ENCODE measurements at regions not wholly inside any gene's neighbourhood (a gene's known extent, or its start where the extent isn't known, plus 50 kb on each side); places are given as distances from the start of the nearest gene placed in this dataset.
"Not testable (repeated sequence)": the region's sequence is repeated elsewhere in the genome, so short reads cannot be mapped to it uniquely, and the experiment has no call there.

GRCh38 chr2:94762600-94762999 is 108.6 kb upstream of the TEKT4 start:
- DNase-seq (no peak), FAIRE-seq (no peak)
- WGBS, 3 donors, result 65 to 92% (median 76%) methylated on average over 4 to 5 of the region's 5 CpGs
- H3K9me3 ChIP-seq (ENCODE audit: control insufficient read depth in 2 of 2, insufficient read depth in 1 of 2, low read depth in 1 of 2, low read length in 1 of 2), result no peaks in the 10 kb centered on the region
- H3K4me1 ChIP-seq (ENCODE audit: control insufficient read depth in 3 of 3, insufficient read depth in 2 of 3, low read depth in 1 of 3, low read length in 2 of 3), result no peaks in the 10 kb centered on the region
- no peaks in the 10 kb centered on the region for H3K36me3 ChIP-seq (ENCODE audit: control insufficient read depth in 3 of 3, insufficient read depth in 2 of 3, low read depth in 1 of 3, low read length in 3 of 3)
- H3K27me3 ChIP-seq (ENCODE audit: control insufficient read depth in 3 of 3, insufficient read depth in 3 of 3, low read length in 3 of 3), result no peaks in the 10 kb centered on the region
- no peak overlapping the region for H3K4me3 ChIP-seq (ENCODE audit: low read depth in 1 of 3, low read length in 3 of 3)
- no peak overlapping the region for H3K27ac ChIP-seq (ENCODE audit: low read depth in 1 of 3, low read length in 2 of 3)

DNA sequence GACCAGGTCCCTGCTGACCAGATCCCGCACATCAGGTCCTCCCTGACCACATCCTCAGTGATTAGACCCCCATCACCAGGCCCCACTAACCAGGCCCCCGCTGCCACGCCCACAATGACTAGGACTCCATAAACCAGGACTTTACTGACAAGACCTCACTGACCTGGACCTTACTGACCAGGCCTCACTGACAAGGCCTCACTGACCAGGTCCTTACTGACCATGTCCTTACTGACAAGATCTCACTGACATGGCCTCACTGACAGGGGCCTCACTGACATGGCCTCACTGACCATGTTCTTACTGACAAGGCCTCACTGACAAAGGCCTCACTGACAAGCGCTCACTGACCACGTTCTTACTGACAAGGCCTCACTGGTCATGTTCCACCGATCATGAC is 107.9 kb upstream of the TEKT4 start:
- FAIRE-seq (no peak), DNase-seq (no peak)
- no peaks in the 10 kb centered on the region for H3K9me3 ChIP-seq (ENCODE audit: control insufficient read depth in 2 of 2, insufficient read depth in 1 of 2, low read depth in 1 of 2, low read length in 1 of 2)
- no peaks in the 10 kb centered on the region for H3K27me3 ChIP-seq (ENCODE audit: control insufficient read depth in 3 of 3, insufficient read depth in 3 of 3, low read length in 3 of 3)
- no peaks in the 10 kb centered on the region for H3K36me3 ChIP-seq (ENCODE audit: control insufficient read depth in 3 of 3, insufficient read depth in 2 of 3, low read depth in 1 of 3, low read length in 3 of 3)
- H3K4me3 ChIP-seq (ENCODE audit: low read depth in 1 of 3, low read length in 3 of 3), result no peak overlapping the region
- WGBS, 3 donors, result 76 to 83% (median 83%) methylated on average over 6 of the region's 6 CpGs
- no peak overlapping the region for H3K27ac ChIP-seq (ENCODE audit: low read depth in 1 of 3, low read length in 2 of 3)
- no peaks in the 10 kb centered on the region for H3K4me1 ChIP-seq (ENCODE audit: control insufficient read depth in 3 of 3, insufficient read depth in 2 of 3, low read depth in 1 of 3, low read length in 2 of 3)

DNA sequence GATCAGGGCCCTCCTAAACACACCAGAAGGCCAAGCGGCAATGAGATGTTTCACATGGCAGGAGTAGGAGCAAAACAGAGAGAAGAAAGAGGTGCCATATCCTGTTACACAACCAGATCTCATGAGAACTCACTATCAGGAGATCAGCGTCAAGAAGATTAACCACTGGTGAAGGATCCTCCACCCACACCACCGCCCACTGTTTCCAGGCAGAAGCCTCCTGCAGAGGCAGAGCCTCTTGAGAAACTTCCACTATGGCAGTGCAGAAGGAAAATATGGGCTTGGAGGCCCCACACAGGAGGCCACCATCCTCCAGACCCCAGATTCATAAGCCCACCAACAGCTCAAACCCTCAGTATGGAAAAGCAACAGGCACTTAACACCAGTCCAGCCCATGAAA is 106.9 kb upstream of the TEKT4 start:
- not testable (repeated sequence) for H3K9me3 ChIP-seq (ENCODE audit: control insufficient read depth in 2 of 2, insufficient read depth in 1 of 2, low read depth in 1 of 2, low read length in 1 of 2); H3K27me3 ChIP-seq (ENCODE audit: control insufficient read depth in 3 of 3, insufficient read depth in 3 of 3, low read length in 3 of 3); DNase-seq; FAIRE-seq; H3K4me1 ChIP-seq (ENCODE audit: control insufficient read depth in 3 of 3, insufficient read depth in 2 of 3, low read depth in 1 of 3, low read length in 2 of 3); H3K36me3 ChIP-seq (ENCODE audit: control insufficient read depth in 3 of 3, insufficient read depth in 2 of 3, low read depth in 1 of 3, low read length in 3 of 3); H3K27ac ChIP-seq (ENCODE audit: low read depth in 1 of 3, low read length in 2 of 3); H3K4me3 ChIP-seq (ENCODE audit: low read depth in 1 of 3, low read length in 3 of 3)
- WGBS, 3 donors, result 78 to 85% (median 82%) methylated on average over 3 of the region's 3 CpGs

GRCh38 chr2:94767336-94767735 is 103.9 kb upstream of the TEKT4 start:
- Histone ChIP-seq H3K9me3 (ENCODE audit: control insufficient read depth in 2 of 2, insufficient read depth in 1 of 2, low read depth in 1 of 2, low read length in 1 of 2) (no peaks in the 10 kb centered on the region), H3K4me1 (ENCODE audit: control insufficient read depth in 3 of 3, insufficient read depth in 2 of 3, low read depth in 1 of 3, low read length in 2 of 3) (no peaks in the 10 kb centered on the region)
- WGBS, 3 donors, result 82 to 94% (median 88%) methylated on average over 3 of the region's 3 CpGs

GRCh38 chr2:94769733-94770132 is 101.5 kb upstream of the TEKT4 start:
- H3K27me3 ChIP-seq (ENCODE audit: control insufficient read depth in 3 of 3, insufficient read depth in 3 of 3, low read length in 3 of 3), result peaks cover 0 to 3% (median 0%) of the 10 kb centered on the region in 3 donors
- H3K27ac ChIP-seq (ENCODE audit: low read depth in 1 of 3, low read length in 2 of 3), result no peak overlapping the region
- no peaks in the 10 kb centered on the region for H3K4me1 ChIP-seq (ENCODE audit: control insufficient read depth in 3 of 3, insufficient read depth in 2 of 3, low read depth in 1 of 3, low read length in 2 of 3)
- WGBS, 3 donors, result 66 to 73% (median 70%) methylated on average over 3 of the region's 3 CpGs
- no peak overlapping the region for H3K4me3 ChIP-seq (ENCODE audit: low read depth in 1 of 3, low read length in 3 of 3)
- no peaks in the 10 kb centered on the region for H3K9me3 ChIP-seq (ENCODE audit: control insufficient read depth in 2 of 2, insufficient read depth in 1 of 2, low read depth in 1 of 2, low read length in 1 of 2)
- DNase-seq (no peak), FAIRE-seq (no peak)
- no peaks in the 10 kb centered on the region for H3K36me3 ChIP-seq (ENCODE audit: control insufficient read depth in 3 of 3, insufficient read depth in 2 of 3, low read depth in 1 of 3, low read length in 3 of 3)

More at GRCh38 chr2:94767336-94767735, 103.9 kb upstream of the TEKT4 start:
- no peak overlapping the region for H3K4me3 ChIP-seq (ENCODE audit: low read depth in 1 of 3, low read length in 3 of 3)
- no peaks in the 10 kb centered on the region for H3K36me3 ChIP-seq (ENCODE audit: control insufficient read depth in 3 of 3, insufficient read depth in 2 of 3, low read depth in 1 of 3, low read length in 3 of 3)
- no peaks in the 10 kb centered on the region for H3K27me3 ChIP-seq (ENCODE audit: control insufficient read depth in 3 of 3, insufficient read depth in 3 of 3, low read length in 3 of 3)
- no peak overlapping the region for H3K27ac ChIP-seq (ENCODE audit: low read depth in 1 of 3, low read length in 2 of 3)
- DNase-seq, result no peak
- FAIRE-seq, result no peak

DNA sequence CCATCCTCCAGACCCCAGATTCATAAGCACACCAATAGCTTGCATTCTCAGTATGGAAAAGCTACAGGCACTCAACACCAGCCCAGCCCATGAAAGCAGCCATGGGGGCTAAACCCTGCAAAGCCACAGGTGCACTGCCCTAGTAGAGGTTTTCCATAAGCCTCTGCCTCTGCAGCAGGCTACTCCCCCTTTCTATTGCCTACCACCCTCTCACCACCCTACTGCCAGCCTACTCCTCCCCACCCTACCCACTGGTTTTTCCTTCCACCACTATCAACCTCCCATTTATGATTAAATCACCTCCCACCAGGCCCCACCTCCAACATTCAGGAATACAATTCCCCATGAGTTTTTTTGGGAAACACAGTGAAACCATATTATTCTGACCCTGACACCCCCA is 96.4 kb upstream of the TEKT4 start:
- DNase-seq, result no peak
- H3K27ac ChIP-seq (ENCODE audit: low read depth in 1 of 3, low read length in 2 of 3), result no peak overlapping the region
- FAIRE-seq, result no peak
- no peaks in the 10 kb centered on the region for H3K4me1 ChIP-seq (ENCODE audit: control insufficient read depth in 3 of 3, insufficient read depth in 2 of 3, low read depth in 1 of 3, low read length in 2 of 3)
- no peaks in the 10 kb centered on the region for H3K9me3 ChIP-seq (ENCODE audit: control insufficient read depth in 2 of 2, insufficient read depth in 1 of 2, low read depth in 1 of 2, low read length in 1 of 2)
- H3K4me3 ChIP-seq (ENCODE audit: low read depth in 1 of 3, low read length in 3 of 3), result no peak overlapping the region
- no peaks in the 10 kb centered on the region for H3K36me3 ChIP-seq (ENCODE audit: control insufficient read depth in 3 of 3, insufficient read depth in 2 of 3, low read depth in 1 of 3, low read length in 3 of 3)
- H3K27me3 ChIP-seq (ENCODE audit: control insufficient read depth in 3 of 3, insufficient read depth in 3 of 3, low read length in 3 of 3), result peaks cover 0 to 3% (median 0%) of the 10 kb centered on the region in 3 donors

GRCh38 chr2:94776036-94776435 is 95.2 kb upstream of the TEKT4 start:
- Histone ChIP-seq H3K36me3 (ENCODE audit: control insufficient read depth in 3 of 3, insufficient read depth in 2 of 3, low read depth in 1 of 3, low read length in 3 of 3) (no peaks in the 10 kb centered on the region), H3K27ac (ENCODE audit: low read depth in 1 of 3, low read length in 2 of 3) (no peak overlapping the region), H3K4me1 (ENCODE audit: control insufficient read depth in 3 of 3, insufficient read depth in 2 of 3, low read depth in 1 of 3, low read length in 2 of 3) (no peaks in the 10 kb centered on the region), H3K9me3 (ENCODE audit: control insufficient read depth in 2 of 2, insufficient read depth in 1 of 2, low read depth in 1 of 2, low read length in 1 of 2) (no peaks in the 10 kb centered on the region), H3K4me3 (ENCODE audit: low read depth in 1 of 3, low read length in 3 of 3) (no peak overlapping the region), H3K27me3 (ENCODE audit: control insufficient read depth in 3 of 3, insufficient read depth in 3 of 3, low read length in 3 of 3) (peaks cover 0 to 3% (median 0%) of the 10 kb centered on the region in 3 donors)
- FAIRE-seq (no peak), DNase-seq (no peak)
- 68 to 79% (median 70%) methylated on average over 2 of the region's 2 CpGs for WGBS, 3 donors

GRCh38 chr2:94785105-94785504 is 86.1 kb upstream of the TEKT4 start:
- H3K4me1 ChIP-seq (ENCODE audit: control insufficient read depth in 3 of 3, insufficient read depth in 2 of 3, low read depth in 1 of 3, low read length in 2 of 3); H3K9me3 ChIP-seq (ENCODE audit: control insufficient read depth in 2 of 2, insufficient read depth in 1 of 2, low read depth in 1 of 2, low read length in 1 of 2); H3K27me3 ChIP-seq (ENCODE audit: control insufficient read depth in 3 of 3, insufficient read depth in 3 of 3, low read length in 3 of 3); DNase-seq; H3K36me3 ChIP-seq (ENCODE audit: control insufficient read depth in 3 of 3, insufficient read depth in 2 of 3, low read depth in 1 of 3, low read length in 3 of 3); H3K27ac ChIP-seq (ENCODE audit: low read depth in 1 of 3, low read length in 2 of 3); FAIRE-seq; H3K4me3 ChIP-seq (ENCODE audit: low read depth in 1 of 3, low read length in 3 of 3): not testable (repeated sequence)
- WGBS, 3 donors, result 24 to 47% (median 25%) methylated on average over 3 of the region's 3 CpGs

GRCh38 chr2:94786424-94786823 is 84.8 kb upstream of the TEKT4 start:
- not testable (repeated sequence) for H3K9me3 ChIP-seq (ENCODE audit: control insufficient read depth in 2 of 2, insufficient read depth in 1 of 2, low read depth in 1 of 2, low read length in 1 of 2); DNase-seq; H3K36me3 ChIP-seq (ENCODE audit: control insufficient read depth in 3 of 3, insufficient read depth in 2 of 3, low read depth in 1 of 3, low read length in 3 of 3); FAIRE-seq; H3K4me3 ChIP-seq (ENCODE audit: low read depth in 1 of 3, low read length in 3 of 3); H3K27ac ChIP-seq (ENCODE audit: low read depth in 1 of 3, low read length in 2 of 3); H3K4me1 ChIP-seq (ENCODE audit: control insufficient read depth in 3 of 3, insufficient read depth in 2 of 3, low read depth in 1 of 3, low read length in 2 of 3); H3K27me3 ChIP-seq (ENCODE audit: control insufficient read depth in 3 of 3, insufficient read depth in 3 of 3, low read length in 3 of 3)
- 80 to 90% (median 84%) methylated on average over 5 of the region's 5 CpGs for WGBS, 3 donors
